KMS-11 (cell line): ENCODE measurements at regions not wholly inside any gene's neighbourhood (a gene's known extent, or its start where the extent isn't known, plus 50 kb on each side); places are given as distances from the start of the nearest gene placed in this dataset.

Experiments
- H2AFZ ChIP-seq: fragments of 200-600 bp; sonication (generic); 2 replicates; pipeline ENCODE4 v1.6.1; 2016; ENCODE audit warnings: antibody characterized with exemption, mixed run types, low read depth
- H3K27ac ChIP-seq: fragments of 200-600 bp; sonication (generic); 2 replicates; pipeline ENCODE4 v1.6.1; 2016; ENCODE audit warnings: mild to moderate bottlenecking, mixed run types
- H3K27me3 ChIP-seq: fragments of 200-600 bp; sonication (generic); 2 replicates; pipeline ENCODE4 v1.6.1; 2017; ENCODE audit warnings: mild to moderate bottlenecking, low read depth, mixed run types, moderate library complexity; ENCODE audit not compliant: insufficient read depth
- H3K36me3 ChIP-seq: fragments of 200-600 bp; sonication (generic); 2 replicates; pipeline ENCODE4 v1.6.1; 2017; ENCODE audit warnings: mild to moderate bottlenecking, mixed run types; ENCODE audit not compliant: insufficient read depth
- H3K4me1 ChIP-seq: fragments of 200-600 bp; sonication (generic); 2 replicates; pipeline ENCODE4 v1.6.1; 2016; ENCODE audit warnings: mild to moderate bottlenecking, low read depth, mixed run types; ENCODE audit not compliant: poor library complexity, severe bottlenecking
- H3K4me2 ChIP-seq: fragments of 200-600 bp; sonication (generic); 2 replicates; pipeline ENCODE4 v1.7.0; 2016; ENCODE audit warnings: mild to moderate bottlenecking, mixed run types
- H3K4me3 ChIP-seq: fragments of 200-600 bp; sonication (generic); IDR thresholded peaks from 2 replicates; pipeline ENCODE4 v1.6.1; 2017; ENCODE audit warnings: low read depth, low read length, mixed read lengths; ENCODE audit not compliant: insufficient read depth
- H3K79me2 ChIP-seq: fragments of 200-600 bp; sonication (generic); 2 replicates; pipeline ENCODE4 v1.6.1; 2016; ENCODE audit warnings: low read depth, mixed run types; ENCODE audit not compliant: insufficient read depth
- H3K9ac ChIP-seq: fragments of 200-600 bp; sonication (generic); 2 replicates; pipeline ENCODE4 v1.6.1; 2016; ENCODE audit warnings: mild to moderate bottlenecking, mixed run types
- H4K20me1 ChIP-seq: fragments of 200-600 bp; sonication (generic); 2 replicates; pipeline ENCODE4 v1.6.1; 2016; ENCODE audit warnings: mild to moderate bottlenecking, mixed run types; ENCODE audit not compliant: insufficient read depth
- TF ChIP-seq, protein P1 (sequence below): fragments of 200-600 bp; sonication (generic); conservative IDR thresholded peaks from 2 replicates; pipeline ENCODE4 v1.6.1; 2017; ENCODE audit warnings: low read depth, mild to moderate bottlenecking, antibody characterized with exemption, low read length, moderate library complexity, mixed read lengths

GRCh38 chr21:28654406-28654805 is 338.3 kb downstream of the LTN1 start:
- no peak overlapping the region for H3K27ac ChIP-seq
- H4K20me1 ChIP-seq: no peaks in the 10 kb centered on the region
- H3K4me3 ChIP-seq: no peak overlapping the region
- H3K36me3 ChIP-seq: no peaks in the 10 kb centered on the region
- H3K27me3 ChIP-seq: no peaks in the 10 kb centered on the region
- no peak overlapping the region for H3K4me2 ChIP-seq
- H3K79me2 ChIP-seq: no peaks in the 10 kb centered on the region
- no peak overlapping the region for H3K9ac ChIP-seq
- TF ChIP-seq, protein P1, sequence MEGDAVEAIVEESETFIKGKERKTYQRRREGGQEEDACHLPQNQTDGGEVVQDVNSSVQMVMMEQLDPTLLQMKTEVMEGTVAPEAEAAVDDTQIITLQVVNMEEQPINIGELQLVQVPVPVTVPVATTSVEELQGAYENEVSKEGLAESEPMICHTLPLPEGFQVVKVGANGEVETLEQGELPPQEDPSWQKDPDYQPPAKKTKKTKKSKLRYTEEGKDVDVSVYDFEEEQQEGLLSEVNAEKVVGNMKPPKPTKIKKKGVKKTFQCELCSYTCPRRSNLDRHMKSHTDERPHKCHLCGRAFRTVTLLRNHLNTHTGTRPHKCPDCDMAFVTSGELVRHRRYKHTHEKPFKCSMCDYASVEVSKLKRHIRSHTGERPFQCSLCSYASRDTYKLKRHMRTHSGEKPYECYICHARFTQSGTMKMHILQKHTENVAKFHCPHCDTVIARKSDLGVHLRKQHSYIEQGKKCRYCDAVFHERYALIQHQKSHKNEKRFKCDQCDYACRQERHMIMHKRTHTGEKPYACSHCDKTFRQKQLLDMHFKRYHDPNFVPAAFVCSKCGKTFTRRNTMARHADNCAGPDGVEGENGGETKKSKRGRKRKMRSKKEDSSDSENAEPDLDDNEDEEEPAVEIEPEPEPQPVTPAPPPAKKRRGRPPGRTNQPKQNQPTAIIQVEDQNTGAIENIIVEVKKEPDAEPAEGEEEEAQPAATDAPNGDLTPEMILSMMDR: no peak
- H2AFZ ChIP-seq: no peak overlapping the region
- no peaks in the 10 kb centered on the region for H3K4me1 ChIP-seq

DNA sequence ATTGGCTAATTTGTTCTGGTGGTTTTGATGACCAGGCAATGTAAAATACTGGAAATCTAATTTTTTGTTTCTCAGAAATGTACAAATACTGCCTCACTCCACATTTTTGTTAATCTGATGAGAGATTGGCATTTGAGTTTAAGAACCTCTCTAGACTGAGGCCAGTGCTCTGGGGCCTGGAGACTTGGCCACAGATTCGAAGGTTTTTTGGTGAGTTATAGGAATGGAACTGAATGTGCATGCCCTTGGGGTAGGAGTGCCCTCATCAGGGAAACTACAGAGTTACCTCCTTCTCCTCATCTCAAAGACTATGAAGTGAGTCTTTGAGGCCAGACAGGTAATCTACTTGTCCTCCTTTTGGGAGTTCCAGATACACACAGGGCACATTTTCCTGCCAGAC is 347.9 kb downstream of the LTN1 start:
- TF ChIP-seq, protein P1: no peak
- Histone ChIP-seq H4K20me1 (no peaks in the 10 kb centered on the region), H3K4me1 (no peaks in the 10 kb centered on the region), H3K9ac (no peak overlapping the region), H3K79me2 (no peaks in the 10 kb centered on the region), H2AFZ (no peak overlapping the region), H3K27me3 (no peaks in the 10 kb centered on the region), H3K27ac (no peak overlapping the region), H3K4me3 (no peak overlapping the region), H3K4me2 (no peak overlapping the region), H3K36me3 (no peaks in the 10 kb centered on the region)

GRCh38 chr21:28642891-28643290 is 349.8 kb downstream of the LTN1 start:
- no peak overlapping the region for H2AFZ ChIP-seq
- no peaks in the 10 kb centered on the region for H3K79me2 ChIP-seq
- no peaks in the 10 kb centered on the region for H3K27me3 ChIP-seq
- TF ChIP-seq, protein P1: no peak
- no peak overlapping the region for H3K4me2 ChIP-seq
- no peaks in the 10 kb centered on the region for H3K4me1 ChIP-seq
- no peak overlapping the region for H3K4me3 ChIP-seq
- no peak overlapping the region for H3K9ac ChIP-seq
- H3K36me3 ChIP-seq: no peaks in the 10 kb centered on the region
- no peaks in the 10 kb centered on the region for H4K20me1 ChIP-seq
- H3K27ac ChIP-seq: no peak overlapping the region

DNA sequence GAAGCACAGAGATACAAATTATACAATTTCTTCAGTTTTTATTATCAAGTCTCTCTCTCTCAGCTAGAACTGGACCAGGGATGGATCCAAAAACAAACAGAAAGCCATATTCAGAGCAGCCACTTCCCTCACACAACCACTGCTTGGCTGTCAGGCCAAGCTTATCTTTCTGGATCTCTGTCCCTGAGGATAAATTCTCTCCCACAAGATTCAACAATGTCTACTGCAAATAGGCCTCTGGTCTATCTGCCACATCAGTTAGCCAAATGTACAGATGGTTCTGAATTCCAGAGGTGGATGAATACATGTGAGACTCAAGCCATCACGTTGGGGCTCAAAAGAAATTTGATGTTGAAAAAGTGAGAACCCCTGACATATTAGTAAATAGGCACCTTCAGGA is 350.9 kb downstream of the LTN1 start:
- Histone ChIP-seq H3K27ac (no peak overlapping the region), H2AFZ (no peak overlapping the region), H3K9ac (no peak overlapping the region), H3K36me3 (no peaks in the 10 kb centered on the region), H3K27me3 (no peaks in the 10 kb centered on the region), H3K79me2 (no peaks in the 10 kb centered on the region), H3K4me2 (no peak overlapping the region), H4K20me1 (no peaks in the 10 kb centered on the region), H3K4me1 (no peaks in the 10 kb centered on the region), H3K4me3 (no peak overlapping the region)
- TF ChIP-seq, protein P1: no peak

DNA sequence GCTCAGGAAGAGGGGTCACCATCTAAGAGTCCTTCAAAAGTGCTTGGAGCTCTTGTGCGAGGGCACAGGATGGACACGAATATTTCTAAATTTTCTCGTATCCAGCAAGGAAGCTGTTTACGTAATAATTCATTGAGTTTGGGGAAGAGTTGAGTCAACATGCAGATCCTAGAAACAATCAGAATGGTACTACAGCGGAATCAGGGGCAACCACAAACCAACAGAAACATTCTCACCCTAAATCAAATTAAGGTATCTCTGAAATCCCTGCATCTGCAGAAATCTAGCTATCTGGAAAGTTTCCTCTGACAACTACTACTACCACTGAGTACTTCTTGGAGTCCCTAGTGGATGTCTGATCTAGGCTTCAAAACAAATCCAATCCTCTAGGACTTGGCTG is 352.4 kb downstream of the LTN1 start:
- Histone ChIP-seq H3K27me3 (no peaks in the 10 kb centered on the region), H3K9ac (no peak overlapping the region), H3K4me2 (no peak overlapping the region), H3K79me2 (no peaks in the 10 kb centered on the region), H3K4me3 (no peak overlapping the region), H2AFZ (no peak overlapping the region), H3K4me1 (no peaks in the 10 kb centered on the region), H3K27ac (no peak overlapping the region), H3K36me3 (no peaks in the 10 kb centered on the region), H4K20me1 (no peaks in the 10 kb centered on the region)
- TF ChIP-seq, protein P1: no peak
